Kidney epithelial cell (primary cell): ENCODE measurements at regions not wholly inside any gene's neighbourhood (a gene's known extent, or its start where the extent isn't known, plus 50 kb on each side); places are given as distances from the start of the nearest gene placed in this dataset.

Experiments
- DNase-seq: peaks from one replicate; pipeline ENCODE4 v3.0.0-alpha.2; 2010; ENCODE audit warnings: low read depth
- H3K27me3 ChIP-seq: 2 replicates; pipeline ENCODE4 v1.6.0; 2011; ENCODE audit warnings: low read length; ENCODE audit not compliant: control insufficient read depth, insufficient read depth
- H3K36me3 ChIP-seq: 2 replicates; pipeline ENCODE4 v1.5.1; 2011; ENCODE audit warnings: low read length; ENCODE audit not compliant: control insufficient read depth, insufficient read depth
- H3K4me3 ChIP-seq: 2 replicates; pipeline ENCODE4 v1.5.1; 2011; ENCODE audit warnings: low read depth, mild to moderate bottlenecking, control low read depth, low read length
- CTCF ChIP-seq: IDR thresholded peaks from 2 replicates; pipeline ENCODE4 v1.5.1; 2011; ENCODE audit warnings: mild to moderate bottlenecking, moderate library complexity, low read length, control low read depth, inconsistent platforms; ENCODE audit not compliant: insufficient read depth, poor library complexity, severe bottlenecking

DNA sequence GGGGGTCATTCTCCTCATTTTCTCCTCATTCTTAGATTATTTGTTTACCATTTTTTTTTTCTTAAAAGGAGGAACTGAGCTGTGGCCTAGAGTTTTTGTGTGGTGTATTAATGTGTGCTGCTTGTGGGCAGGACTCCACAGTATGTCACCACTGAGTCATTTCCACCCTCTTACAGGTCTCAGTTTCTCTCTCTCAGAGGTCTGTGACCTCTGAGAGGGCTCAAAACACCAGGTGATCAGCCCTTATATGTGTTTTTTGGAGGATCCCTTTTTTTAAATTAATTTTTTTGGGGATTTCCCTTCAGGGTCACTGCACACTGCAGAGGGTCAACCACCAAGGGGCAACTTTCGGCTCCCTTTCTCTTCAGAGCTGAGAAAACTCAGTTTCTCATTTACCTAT is 166.4 kb downstream of the SUCNR1 start:
- H3K4me3 ChIP-seq: no peak overlapping the region
- no peaks in the 10 kb centered on the region for H3K36me3 ChIP-seq

DNA sequence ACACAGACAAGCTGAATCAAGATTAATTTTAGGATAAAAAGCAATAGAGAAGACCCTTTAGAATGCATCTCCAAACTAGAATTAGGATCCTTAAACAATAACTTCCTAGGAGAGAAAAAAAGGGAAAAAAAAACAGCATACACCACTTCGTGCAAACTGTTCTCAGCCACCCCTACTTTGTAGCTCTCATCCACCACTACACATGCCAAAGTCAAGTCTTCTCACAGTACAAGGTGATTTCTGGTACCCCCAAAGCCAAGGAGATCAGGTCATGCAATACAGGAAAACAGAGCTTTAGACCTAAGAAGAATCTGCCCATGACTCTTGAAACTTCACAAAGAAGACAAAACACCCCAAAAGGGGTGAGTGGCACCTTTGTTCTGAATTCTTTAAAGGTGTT is 166.9 kb downstream of the SUCNR1 start:
- TF ChIP-seq CTCF: no peak
- no peaks in the 10 kb centered on the region for H3K36me3 ChIP-seq

More for the DNA sequence above, 166.4 kb downstream of the SUCNR1 start:
- no peak for TF ChIP-seq CTCF
- no peak for DNase-seq
- H3K27me3 ChIP-seq: no peaks in the 10 kb centered on the region

DNA sequence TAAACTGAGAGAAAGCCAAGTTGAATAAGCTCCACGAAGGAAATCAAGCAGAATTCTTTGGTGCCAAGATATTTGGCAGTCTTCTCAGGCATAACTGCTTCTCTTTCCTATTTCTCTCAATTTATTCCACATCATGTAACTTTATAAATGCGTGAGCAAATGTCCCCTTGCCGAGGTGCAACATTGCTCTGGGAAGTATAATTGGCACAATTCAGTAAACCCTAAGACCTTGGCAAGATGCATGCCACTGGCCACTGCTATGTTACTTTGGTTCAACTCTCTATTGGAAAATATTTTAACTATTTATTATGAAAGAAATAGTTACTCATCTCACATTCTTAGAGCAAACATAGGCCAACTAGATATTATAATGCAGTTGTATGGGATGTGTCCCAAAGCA is 170.2 kb downstream of the SUCNR1 start:
- H3K27me3 ChIP-seq: no peaks in the 10 kb centered on the region
- no peak for TF ChIP-seq CTCF
- H3K36me3 ChIP-seq: no peaks in the 10 kb centered on the region
- no peak for DNase-seq
- H3K4me3 ChIP-seq: no peak overlapping the region

More for the DNA sequence above, 166.9 kb downstream of the SUCNR1 start:
- no peak for DNase-seq
- Histone ChIP-seq H3K4me3 (no peak overlapping the region), H3K27me3 (no peaks in the 10 kb centered on the region)

DNA sequence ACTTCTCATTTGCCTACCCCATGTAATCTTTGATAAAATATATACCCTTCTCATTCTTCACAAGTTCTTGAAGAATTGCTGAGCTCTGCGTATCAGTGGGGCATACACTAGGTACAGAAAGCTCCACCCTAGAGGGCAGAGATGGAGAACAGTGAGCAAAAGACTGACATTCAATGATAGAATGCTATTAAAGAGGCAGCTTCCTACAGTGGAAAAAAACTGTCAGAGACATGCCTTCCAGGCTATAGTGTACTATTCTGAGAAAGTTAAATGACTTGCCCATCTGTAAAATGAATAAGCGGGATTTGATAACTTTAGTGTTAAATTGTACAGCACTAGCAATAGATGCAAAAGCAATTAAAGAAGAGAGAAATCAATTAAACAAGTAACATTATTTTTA is 172.8 kb downstream of the SUCNR1 start:
- Histone ChIP-seq H3K27me3 (no peaks in the 10 kb centered on the region), H3K36me3 (no peaks in the 10 kb centered on the region), H3K4me3 (no peak overlapping the region)
- TF ChIP-seq CTCF: no peak
- DNase-seq: no peak

- Histone ChIP-seq H3K4me3 (no peak overlapping the region), H3K27me3 (no peaks in the 10 kb centered on the region), H3K36me3 (no peaks in the 10 kb centered on the region)
- no peak for TF ChIP-seq CTCF
- DNase-seq: no peak
Measured at GRCh38 chr3:152047465-152047864, 174.0 kb downstream of the SUCNR1 start.

GRCh38 chr3:152048831-152049230 is 175.4 kb downstream of the SUCNR1 start:
- DNase-seq: no peak
- Histone ChIP-seq H3K36me3 (no peaks in the 10 kb centered on the region), H3K4me3 (no peak overlapping the region), H3K27me3 (no peaks in the 10 kb centered on the region)
- no peak for TF ChIP-seq CTCF
